ENCODE measurements at regions not wholly inside any gene's neighbourhood (a gene's known extent, or its start where the extent isn't known, plus 50 kb on each side); places are given as distances from the start of the nearest gene placed in this dataset.

DNA sequence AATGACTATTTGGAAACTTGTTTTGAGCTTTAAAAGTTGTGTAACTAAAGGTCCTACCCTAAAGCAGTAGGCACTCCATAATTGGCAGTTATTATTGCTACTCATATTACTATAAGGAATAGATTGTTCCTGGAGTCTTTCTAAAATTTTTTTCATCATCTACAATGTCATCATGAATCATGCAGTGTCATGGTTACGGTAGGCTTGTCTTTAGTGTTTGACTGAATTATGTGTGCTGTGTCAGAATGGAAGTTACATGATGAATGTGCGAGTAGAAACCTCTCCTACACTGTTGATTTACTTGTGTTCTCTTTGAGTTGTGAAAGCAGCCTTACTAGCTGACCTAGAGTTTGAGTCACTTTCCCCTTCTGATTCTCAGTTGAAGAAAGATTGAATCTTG, 1099.9 kb downstream of the RAPGEF2 start:
- TF ChIP-seq GATA2 (IDR thresholded peaks at IDR 0.05; ENCODE audit: low read depth, low read length), result no peak
- no peak for TF ChIP-seq GATA3 (IDR thresholded peaks at IDR 0.05; ENCODE audit: low read depth, low read length)
